CD4-positive, alpha-beta T cell treated with Interferon gamma for 1 hour (primary cell): ENCODE measurements at regions not wholly inside any gene's neighbourhood (a gene's known extent, or its start where the extent isn't known, plus 50 kb on each side); places are given as distances from the start of the nearest gene placed in this dataset.
"Not testable (repeated sequence)": the region's sequence is repeated elsewhere in the genome, so short reads cannot be mapped to it uniquely, and the experiment has no call there.

ENCODE experiments used
- DNase-seq: peaks from one replicate; pipeline ENCODE4 v3.0.0-alpha.2; 2020

- DNase-seq: no peak
Observed at GRCh38 chr12:43245947-43246346, 306.1 kb downstream of the ADAMTS20 start.

GRCh38 chr12:43241986-43242385, 310.0 kb downstream of the ADAMTS20 start:
- DNase-seq: no peak

GRCh38 chr12:43238281-43238680, 313.7 kb downstream of the ADAMTS20 start:
- no peak for DNase-seq

- no peak for DNase-seq
Observed at GRCh38 chr12:43237238-43237879, 314.6 kb downstream of the ADAMTS20 start.

GRCh38 chr12:43235721-43236120, 316.3 kb downstream of the ADAMTS20 start:
- DNase-seq: no peak

GRCh38 chr12:43233861-43234260, 318.1 kb downstream of the ADAMTS20 start:
- no peak for DNase-seq

GRCh38 chr12:43226151-43226550, 325.9 kb downstream of the ADAMTS20 start:
- no peak for DNase-seq

- not testable (repeated sequence) for DNase-seq
Observed at GRCh38 chr12:43224190-43224805, 327.7 kb downstream of the ADAMTS20 start.

GRCh38 chr12:43222796-43223195, 329.2 kb downstream of the ADAMTS20 start:
- no peak for DNase-seq

- DNase-seq: no peak
Observed at GRCh38 chr12:43221216-43221615, 330.8 kb downstream of the ADAMTS20 start.

- no peak for DNase-seq
Observed at GRCh38 chr12:43216490-43216889, 335.5 kb downstream of the ADAMTS20 start.

GRCh38 chr12:43214166-43214565, 337.8 kb downstream of the ADAMTS20 start:
- no peak for DNase-seq

GRCh38 chr12:43213608-43214007, 338.4 kb downstream of the ADAMTS20 start:
- no peak for DNase-seq

- DNase-seq: no peak
Observed at GRCh38 chr12:43210485-43211192, 341.4 kb downstream of the ADAMTS20 start.

- no peak for DNase-seq
Observed at GRCh38 chr12:43208627-43209026, 343.4 kb downstream of the ADAMTS20 start.

- DNase-seq: no peak
Observed at GRCh38 chr12:43208221-43208620, 343.8 kb downstream of the ADAMTS20 start.

GRCh38 chr12:43206396-43206795, 345.6 kb downstream of the ADAMTS20 start:
- no peak for DNase-seq

- no peak for DNase-seq
Observed at GRCh38 chr12:43198608-43199007, 353.4 kb downstream of the ADAMTS20 start.

GRCh38 chr12:43196268-43196907, 355.6 kb downstream of the ADAMTS20 start:
- no peak for DNase-seq

GRCh38 chr12:43193096-43193495, 358.9 kb downstream of the ADAMTS20 start:
- DNase-seq: not testable (repeated sequence)

- DNase-seq: not testable (repeated sequence)
Observed at GRCh38 chr12:43192442-43192841, 359.6 kb downstream of the ADAMTS20 start.

- DNase-seq: no peak
Observed at GRCh38 chr12:43180242-43180641, 371.8 kb downstream of the ADAMTS20 start.

GRCh38 chr12:43179486-43179885, 372.5 kb downstream of the ADAMTS20 start:
- DNase-seq: no peak

- DNase-seq: no peak
Observed at GRCh38 chr12:43177276-43177675, 374.7 kb downstream of the ADAMTS20 start.
